ENCODE measurements at regions not wholly inside any gene's neighbourhood (a gene's known extent, or its start where the extent isn't known, plus 50 kb on each side); places are given as distances from the start of the nearest gene placed in this dataset.

- FAIRE-seq (no peak), DNase-seq (ENCODE audit: insufficient read length, low spot score) (no peak)
- TF ChIP-seq TAF1 (IDR thresholded peaks at IDR 0.05; ENCODE audit: low read depth, low read length) (no peak), POLR2A (IDR thresholded peaks at IDR 0.05; ENCODE audit: low read depth, low read length) (no peak), POU2F2 (IDR thresholded peaks at IDR 0.05; ENCODE audit: low read depth, low read length) (no peak), POLR2AphosphoS5 (IDR thresholded peaks at IDR 0.05; ENCODE audit: low read depth, low read length) (no peak), PAX5 (IDR thresholded peaks at IDR 0.05; ENCODE audit: insufficient read depth, low read length, severe bottlenecking) (no peak), SPI1 (IDR thresholded peaks at IDR 0.05; ENCODE audit: low read depth, low read length) (no peak)
These were observed 51.5 kb upstream of the NLK start for GRCh38 chr17:27990979-27991378.

DNA sequence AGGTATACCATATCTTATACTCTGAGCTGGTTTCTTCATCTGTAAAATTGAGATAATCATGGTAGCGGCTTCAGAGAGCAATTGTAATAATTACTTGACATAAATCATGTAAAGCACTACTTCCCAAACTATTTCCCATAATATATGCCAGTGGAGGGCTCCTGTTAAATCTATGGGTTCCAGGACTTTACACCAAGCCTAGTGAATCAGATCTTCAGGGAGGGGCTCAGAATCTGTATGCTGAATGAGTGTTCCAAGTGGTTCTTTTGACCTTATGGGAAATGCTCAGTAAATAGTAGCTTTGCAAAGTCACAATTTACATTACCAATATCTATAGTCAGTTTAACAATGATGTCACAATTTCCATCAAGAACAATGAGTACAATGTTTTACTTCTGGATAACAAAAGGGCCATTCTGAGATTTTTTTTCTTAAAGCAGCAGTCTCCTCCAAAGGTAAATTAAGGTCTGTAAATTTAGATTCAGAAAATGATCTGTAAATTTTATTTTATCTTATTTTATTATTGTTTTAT is 50.9 kb upstream of the NLK start:
- DNase-seq (ENCODE audit: insufficient read length, low spot score), result no peak
- TF ChIP-seq POLR2A (IDR thresholded peaks at IDR 0.05; ENCODE audit: low read depth, low read length) (no peak), POLR2AphosphoS5 (IDR thresholded peaks at IDR 0.05; ENCODE audit: low read depth, low read length) (no peak), TAF1 (IDR thresholded peaks at IDR 0.05; ENCODE audit: low read depth, low read length) (no peak), SPI1 (IDR thresholded peaks at IDR 0.05; ENCODE audit: low read depth, low read length) (no peak), POU2F2 (IDR thresholded peaks at IDR 0.05; ENCODE audit: low read depth, low read length) (no peak), PAX5 (IDR thresholded peaks at IDR 0.05; ENCODE audit: insufficient read depth, low read length, severe bottlenecking) (no peak)
- FAIRE-seq, result no peak
